Stimulated activated naive CD4-positive, alpha-beta T cell (primary cell): ENCODE measurements at regions not wholly inside any gene's neighbourhood (a gene's known extent, or its start where the extent isn't known, plus 50 kb on each side); places are given as distances from the start of the nearest gene placed in this dataset.

Experiments used
- DNase-seq, 6 experiments: peaks; one replicate each; lab custom pipeline; 2025; lab: John Stamatoyannopoulos, UW

DNA sequence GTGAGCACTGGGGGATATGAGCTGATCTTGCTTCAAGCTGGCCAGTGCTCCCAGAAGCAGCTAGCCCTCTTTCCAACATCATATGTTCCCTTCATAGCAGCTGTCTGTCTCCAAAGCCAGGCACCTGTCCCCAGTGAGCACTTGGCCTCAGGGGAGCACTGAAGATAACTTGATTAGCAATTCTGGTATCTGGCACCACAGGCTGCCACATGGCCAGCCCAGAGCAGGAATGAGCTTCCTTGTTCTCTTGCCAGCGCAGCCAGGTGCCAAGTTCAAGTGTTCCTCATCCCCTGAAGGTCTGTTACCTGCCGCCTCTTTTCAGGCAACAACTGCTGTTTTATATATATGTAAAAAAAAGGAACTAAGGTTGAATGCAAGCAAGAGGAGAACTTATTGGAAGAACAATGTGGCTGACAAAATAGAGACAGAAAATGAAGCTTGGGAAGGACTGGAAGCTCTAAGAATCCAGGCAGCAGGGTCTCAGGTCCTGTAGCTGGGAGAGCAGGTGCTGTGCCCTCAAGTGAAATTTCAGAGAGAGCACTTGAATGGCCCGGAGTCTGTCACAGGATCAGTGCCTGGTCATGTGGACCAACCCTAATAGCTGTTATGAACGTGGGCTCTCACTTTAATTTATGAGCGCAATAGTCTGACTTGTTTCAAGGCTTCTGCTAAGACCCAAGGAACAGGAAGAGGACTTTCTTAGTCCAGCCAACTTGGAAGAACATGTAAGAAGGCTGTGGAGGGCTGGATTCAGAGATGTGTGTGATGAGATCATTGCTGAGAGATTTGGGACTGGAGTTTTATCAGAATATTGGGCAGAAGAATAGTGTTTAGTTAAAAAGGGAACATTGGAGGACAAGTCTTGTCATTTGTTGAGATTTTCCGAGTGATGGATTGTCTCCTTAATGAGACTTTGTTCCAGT is 267.2 kb downstream of the GLRX3 start:
- DNase-seq: no peak

DNA sequence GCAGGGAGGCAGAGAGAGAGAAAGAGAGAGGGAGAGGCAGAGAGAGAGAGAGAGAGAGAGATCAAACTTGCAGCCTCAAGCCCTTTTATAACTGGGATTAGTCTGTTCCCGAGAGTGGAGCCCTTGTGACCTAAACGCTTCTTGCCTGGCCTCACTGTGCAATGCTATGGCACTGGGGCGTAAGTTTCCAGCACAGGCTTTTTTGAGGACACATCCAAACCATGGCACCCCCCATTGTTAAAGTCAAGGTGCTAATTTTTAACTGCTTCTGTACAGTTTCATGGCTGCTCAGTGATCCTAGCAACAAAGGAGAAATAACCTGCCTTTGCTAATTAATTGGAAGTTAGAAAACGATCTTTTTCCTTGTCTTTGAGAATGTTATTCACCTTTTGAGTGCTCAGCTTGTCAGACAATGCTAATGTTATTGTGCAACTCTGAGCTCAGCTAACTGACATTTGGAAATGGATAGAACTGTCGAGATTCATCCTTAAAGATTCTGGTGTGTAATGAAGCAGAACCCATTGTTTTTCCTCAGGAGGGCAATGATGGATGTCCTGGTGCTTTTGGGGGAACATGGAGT is 268.4 kb downstream of the GLRX3 start:
- DNase-seq: no peak

DNA sequence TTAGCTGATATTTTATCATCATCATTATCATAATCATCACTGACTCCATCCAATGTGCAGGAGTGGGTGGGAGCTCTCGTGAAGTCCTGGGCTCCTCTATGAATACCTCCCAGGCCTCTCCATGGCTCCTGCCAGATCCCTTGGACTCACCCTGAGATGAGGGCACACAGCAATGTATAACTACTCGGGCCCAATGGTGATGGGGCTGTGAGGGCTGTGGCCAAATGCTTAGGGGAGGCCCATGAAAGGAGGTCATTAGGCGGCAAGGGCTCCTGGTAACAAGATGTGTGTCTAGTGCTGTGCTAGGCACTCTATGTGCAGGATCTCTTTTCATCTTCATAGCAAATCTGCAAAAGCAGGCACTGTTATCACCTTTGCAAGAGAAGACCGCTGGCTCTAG is 270.9 kb downstream of the GLRX3 start:
- no peak for DNase-seq

DNA sequence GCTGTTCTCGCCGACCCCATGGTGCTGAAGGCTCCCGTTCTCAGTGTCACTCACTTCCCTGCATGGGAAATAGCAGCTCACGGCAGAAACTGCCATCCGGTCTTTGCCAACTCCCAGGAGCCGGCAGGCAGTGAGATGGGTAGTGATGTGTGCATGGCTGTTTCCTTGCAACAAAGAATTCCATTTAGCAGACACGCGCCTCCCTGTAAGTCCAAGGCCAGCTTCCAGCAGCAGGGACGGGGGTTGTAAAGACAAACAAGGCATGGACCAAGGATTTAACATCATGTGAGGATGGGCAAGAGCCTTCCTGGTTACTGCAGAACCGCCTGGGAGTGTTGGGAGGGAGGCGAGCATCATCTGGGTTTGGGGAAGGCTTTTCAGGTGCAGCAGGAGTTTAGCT is 273.1 kb downstream of the GLRX3 start:
- DNase-seq: no peak

DNA sequence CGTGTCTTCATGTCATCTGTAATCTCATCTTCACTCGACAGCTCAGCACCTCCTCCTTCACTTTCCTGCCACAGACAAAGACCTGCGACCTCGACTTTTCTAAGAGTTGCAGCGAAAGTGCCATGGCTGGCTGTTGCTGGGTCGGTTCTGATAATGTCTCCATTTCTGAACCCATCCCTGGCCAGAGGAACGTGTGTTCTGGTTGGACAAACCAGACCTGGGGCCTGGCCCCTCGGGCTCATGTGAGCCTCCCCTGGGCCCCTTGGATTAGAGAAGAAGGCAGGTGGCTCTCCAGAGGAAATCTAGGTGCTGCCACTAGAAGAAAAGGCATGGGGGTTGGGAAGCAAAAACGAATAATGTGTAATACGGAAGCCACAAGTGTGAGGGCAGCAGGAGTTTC is 273.7 kb downstream of the GLRX3 start:
- DNase-seq: no peak

DNA sequence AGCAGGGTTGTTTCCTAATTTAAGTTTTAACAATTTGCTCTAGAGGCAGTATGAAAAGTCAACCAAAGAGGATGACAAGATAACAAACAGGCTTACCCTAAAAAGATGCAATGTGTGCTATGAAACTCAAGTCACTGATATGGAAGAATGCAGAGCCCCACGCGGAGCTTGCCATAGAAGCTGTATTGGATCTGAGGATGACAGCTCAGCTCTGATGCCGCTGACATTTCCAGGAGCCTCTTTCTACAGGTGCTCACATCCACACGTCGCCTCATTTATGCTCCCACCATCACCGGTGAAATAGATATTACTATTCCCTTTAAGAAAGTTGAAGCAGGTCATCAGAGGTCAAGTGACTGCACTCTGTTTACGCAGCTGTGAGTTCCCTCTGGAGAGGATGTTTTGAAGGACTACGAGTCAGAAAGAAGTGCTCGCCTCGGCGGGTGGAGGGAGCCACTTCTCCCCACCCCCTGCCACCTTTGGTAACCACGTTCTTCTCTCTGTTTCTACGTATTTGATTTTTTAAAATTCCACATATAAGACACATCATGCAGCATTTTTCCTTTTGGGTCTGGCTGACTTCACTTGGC is 275.4 kb downstream of the GLRX3 start:
- no peak for DNase-seq

DNA sequence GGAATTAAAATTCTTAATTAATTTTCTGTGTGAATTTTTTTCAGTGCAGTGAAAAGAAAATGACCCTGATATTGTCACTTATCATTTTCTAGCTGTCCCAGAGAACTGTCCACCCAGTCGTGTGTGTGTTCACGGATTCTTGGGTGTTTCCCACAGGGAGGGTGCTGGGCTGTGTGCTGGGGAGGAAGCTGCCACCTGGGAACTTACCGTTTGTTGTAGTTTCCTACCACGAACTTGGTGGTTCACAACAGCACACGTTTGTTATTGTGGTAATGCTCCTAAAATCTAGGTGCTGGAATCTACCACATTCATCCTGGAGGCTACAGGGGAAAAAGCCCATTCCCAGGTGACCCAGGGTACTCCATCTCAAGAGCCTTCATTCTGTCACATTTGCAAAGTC is 276.1 kb downstream of the GLRX3 start:
- DNase-seq: no peak

DNA sequence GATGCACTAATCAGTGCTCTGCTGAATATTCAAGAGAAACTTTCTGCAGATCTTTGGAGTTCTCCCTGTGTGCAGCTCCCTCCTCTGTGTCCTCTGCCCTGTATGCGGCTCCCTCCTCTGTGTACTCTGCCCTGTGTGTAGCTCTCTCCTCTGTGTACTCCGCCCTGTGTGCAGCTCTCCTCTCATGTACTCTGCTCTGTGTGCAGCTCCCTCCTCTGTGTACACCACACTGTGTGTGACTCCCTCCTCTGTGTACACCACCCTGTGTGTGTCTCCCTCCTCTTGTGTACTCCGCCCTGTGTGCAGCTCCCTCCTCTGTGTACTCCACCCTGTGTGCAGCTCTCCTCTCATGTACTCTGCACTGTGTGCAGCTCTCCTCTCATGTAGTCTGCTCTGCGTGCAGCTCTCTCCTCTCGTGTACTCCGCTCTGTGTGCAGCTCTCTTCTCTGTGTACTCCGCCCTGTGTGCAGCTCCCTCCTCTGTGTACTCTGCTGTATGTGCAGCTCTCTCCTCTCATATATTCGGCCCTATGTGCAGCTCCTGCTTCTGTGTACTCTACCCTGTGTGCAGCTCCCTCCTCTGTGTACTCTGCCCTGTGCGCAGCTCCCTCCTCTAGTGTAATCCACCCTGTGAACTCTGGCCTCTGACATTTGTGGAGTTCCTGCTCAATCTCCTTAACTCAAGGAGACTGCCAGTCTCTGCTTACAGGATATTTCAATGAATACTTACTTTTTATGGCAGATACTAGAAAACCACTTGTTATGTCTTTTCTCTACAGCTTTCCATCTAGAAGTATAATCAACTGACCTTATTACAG is 280.4 kb downstream of the GLRX3 start:
- DNase-seq: no peak

DNA sequence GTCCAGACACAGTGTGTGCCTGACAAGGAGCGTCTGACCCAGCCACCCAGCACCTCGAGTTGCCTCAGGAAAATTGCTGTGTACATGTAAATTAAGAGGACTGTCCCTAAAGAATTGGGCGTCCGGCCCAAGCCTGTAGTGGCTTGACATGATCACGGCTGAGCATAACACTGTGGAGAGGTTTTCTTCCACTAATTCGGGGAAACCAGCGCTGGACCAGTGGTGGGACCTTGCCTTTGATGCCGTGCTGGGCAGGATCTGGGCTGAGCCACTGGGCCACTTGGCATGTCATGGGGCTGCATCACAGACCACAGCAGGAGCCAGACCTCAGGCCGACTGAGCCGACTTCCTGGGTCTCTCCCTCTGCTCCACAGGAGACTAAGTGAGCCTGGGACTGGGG is 282.5 kb downstream of the GLRX3 start:
- DNase-seq: no peak

DNA sequence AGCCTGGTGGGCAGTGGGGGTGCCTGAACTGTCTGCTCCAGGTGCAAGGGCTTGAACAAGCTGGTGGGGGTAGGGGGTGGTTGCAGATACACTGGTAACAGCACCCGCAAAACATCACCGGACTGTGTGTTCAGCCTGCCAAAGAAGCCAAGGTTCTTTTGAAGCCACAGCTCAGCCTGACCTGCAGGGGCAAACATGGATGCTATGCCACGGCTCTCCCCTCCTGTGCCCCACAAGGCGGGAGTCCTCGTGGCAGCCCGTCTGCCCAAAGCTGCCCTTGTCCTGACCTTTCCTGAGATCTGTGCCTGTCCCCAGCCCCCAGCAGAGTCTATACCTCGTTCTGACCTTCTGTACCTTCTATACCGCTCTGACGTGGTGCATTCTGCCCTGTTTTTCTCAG is 285.7 kb downstream of the GLRX3 start:
- no peak for DNase-seq

DNA sequence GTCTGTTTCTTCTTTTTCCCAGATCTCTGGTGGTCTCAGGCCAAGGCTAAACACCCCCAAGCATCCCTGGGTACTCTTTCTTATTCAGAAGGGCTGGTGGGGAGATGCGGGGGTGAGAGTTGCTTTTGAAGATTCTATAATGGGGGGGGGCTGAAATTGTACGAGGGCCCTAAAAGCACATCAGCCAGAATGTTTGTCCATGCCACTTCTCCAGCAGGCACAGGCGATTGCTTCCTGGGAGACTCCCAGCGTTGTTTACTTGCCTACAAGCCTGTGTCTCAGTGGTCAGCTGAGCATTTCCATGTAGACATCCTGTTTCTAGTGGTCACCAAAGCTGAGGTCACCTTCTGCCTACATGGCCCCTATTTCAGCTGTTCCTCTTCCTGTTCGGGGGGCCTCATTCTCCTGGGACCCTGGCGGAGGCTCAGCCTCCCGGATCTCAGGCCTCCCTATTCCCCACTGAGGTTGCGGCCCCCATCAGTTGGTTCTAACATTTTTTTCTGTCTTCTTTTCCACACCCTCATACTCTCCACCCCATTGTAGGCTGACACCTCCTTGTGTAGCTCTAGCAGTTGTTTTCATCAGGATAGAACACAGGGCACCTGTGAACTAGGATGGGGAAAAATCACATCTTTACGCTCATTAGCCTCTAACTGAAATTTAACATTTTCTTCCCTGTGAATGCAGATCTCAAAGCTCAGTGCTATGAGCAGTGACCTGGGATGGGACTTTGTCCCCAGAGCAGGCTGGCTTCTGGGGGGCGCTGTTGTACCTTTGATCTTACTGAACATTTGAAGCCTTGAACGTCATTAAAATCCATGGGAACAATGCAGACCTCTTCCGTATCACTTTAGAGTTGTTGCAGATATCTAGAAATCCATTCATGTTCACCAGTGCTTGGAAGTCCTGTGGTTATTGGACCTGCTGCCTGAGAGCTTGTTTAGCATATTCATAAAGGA is 286.5 kb downstream of the GLRX3 start:
- no peak for DNase-seq

DNA sequence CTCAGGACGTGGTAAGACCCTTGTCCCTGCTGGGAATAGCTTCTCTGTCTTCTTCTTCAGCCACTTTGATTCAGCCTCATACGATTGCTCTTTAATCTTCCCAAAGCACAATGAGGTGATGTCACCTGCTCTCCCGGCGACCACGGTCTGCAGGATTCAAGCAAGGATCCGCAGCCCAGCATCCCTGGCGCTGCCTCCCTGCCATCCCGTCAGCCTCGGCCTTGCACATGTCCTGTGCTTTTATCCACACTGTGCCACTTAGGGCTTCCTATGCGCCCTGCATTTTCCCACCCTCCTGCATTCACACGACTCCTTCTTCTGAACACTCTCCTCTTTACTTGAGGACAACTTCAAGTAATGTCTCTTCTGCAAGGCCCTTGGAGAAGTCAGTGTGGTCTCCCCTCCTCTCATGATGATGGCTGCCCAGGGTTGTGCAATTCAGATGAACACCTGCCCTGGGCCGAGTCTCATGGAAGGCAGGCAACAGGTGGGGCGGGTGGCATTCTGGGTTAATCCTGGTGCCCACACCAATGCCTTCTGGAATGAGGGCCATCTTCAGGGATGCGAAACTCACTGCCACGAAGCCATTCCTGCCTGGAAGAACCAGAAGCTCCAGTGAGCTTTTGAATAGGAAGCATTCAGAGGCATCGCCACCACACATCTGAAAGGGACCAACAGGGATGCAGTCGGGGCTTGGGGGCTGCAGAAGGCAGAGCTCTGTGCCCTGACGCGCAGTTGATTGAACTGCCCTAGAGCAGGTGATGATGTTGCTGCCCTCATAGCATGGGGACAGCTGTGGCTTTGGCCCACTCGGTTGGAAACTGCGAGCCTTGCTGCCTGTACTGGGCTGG is 287.5 kb downstream of the GLRX3 start:
- DNase-seq: no peak

DNA sequence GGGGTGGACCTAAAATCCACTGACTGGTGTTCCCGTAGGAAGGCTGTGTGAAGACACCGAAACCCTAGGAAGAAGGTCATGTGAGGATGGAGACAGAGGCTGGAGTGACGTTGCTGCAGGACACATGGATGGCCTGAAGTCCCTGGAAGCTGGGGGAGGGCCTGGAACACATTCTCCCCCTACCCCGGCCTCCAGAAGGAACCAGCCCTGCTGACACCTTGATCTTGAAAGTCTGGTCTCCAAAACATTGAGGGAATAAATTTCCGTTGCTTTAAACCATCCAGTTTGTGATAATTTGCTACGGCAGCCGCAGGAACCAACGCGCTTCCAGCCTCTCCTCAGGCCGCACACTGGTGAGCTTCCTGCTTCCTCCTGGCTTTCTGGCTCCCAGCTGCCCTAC is 288.2 kb downstream of the GLRX3 start:
- DNase-seq: no peak

DNA sequence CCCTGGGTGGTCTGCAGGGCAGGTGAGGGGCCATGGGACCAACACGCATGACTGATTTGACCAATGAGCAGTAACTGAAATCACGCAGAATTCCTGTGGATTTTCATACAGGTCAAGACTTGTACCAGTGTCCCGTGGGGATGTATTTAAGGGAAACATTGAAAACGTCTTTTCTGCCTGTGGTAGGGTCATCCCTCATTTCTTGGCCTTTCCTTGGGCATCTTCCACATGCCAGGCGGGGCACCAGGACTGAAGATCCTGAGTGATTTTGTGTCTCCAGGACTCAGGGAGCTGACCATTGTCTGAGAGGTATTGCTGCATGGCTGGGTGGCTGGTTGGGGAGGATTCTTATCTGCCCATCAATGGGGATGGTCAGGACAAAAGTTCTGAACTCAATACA is 289.0 kb downstream of the GLRX3 start:
- DNase-seq: no peak

DNA sequence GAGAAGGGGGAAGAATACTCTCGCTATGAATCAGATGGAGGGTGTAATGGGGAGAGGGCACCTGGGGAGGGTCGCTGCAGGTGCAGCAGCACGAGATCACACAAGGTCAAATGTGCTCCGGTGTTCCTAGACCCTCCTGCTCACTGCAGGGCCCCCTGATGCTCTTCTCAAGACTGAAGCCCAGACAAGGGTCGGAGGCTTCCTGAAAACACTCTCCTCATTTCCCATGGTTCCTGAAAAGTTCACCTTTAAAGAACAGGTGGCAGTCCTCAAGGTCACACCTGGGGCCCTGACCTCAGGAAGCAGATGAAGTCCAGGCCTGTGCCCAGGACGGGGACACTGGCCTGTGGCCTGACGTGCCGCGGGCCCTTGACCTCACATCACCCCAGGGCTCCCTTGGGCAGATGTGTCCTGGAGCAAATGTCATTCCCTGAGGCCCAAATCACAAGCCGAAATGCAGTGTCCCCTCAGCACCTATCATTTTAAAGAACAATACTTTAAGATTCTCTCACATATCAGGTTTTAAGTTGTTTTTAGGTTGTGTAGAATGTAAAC is 289.8 kb downstream of the GLRX3 start:
- DNase-seq: no peak

DNA sequence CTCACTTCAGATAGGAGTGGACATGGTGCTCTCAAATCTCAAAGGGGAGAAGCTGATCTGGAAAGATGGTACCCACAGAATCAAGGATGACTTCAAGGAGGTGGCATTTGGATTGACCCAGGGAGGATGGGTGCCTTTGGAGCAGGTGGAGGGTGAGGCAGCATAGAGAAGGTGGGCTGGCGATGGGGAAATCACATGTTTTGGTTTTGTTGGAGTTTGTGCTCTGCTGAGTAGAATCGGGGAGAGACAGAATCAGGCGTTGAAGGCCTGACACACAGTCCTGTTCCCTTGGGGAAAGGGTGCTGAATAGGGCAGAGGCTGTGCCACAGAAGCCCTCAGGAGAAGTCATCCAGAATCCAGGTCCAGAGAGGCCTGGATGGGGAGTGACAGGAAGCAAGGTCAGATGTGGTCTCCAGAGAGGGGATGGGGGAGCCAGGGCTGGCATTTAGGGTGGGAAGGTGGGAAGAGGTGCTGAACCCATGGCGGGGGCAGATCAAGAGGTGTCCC is 291.1 kb downstream of the GLRX3 start:
- no peak for DNase-seq

DNA sequence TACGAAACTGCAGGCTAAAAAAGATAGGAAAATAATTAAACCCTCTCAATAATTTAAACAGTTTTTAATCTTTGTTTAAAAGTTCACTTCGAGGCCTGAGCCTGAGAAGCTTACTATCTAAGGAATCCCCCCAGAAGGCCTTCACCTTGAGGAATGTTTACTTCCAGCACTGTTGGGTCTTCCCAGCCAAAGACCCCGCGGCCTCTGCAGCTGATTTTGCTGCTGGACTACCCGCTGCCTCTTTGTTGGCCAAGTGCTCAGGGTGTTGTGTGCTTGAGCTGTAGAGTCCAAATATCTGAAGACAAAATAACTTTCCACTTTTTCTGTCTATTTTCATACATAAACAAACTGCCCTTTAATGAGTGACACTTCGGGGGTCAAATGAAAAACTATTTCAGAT is 292.7 kb downstream of the GLRX3 start:
- DNase-seq: no peak

DNA sequence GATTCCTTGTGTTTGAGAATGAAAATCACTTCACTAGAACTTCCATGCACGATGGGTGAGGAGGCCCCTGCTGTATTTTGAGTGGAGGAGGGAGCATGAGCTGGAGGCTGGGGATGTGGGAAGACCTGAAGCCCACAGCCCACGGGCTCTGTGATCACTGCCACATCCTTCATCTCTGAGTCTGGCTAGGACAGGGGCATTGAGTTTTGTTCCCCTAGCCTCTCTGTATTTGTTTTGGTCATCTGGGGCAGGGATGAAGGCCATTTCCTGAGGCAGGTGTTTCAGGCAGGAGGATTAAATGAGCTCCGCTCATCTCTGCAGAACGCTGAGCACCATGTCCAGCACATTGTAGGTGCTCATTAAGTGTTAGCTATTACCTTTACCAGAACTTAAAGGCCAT is 293.6 kb downstream of the GLRX3 start:
- no peak for DNase-seq

DNA sequence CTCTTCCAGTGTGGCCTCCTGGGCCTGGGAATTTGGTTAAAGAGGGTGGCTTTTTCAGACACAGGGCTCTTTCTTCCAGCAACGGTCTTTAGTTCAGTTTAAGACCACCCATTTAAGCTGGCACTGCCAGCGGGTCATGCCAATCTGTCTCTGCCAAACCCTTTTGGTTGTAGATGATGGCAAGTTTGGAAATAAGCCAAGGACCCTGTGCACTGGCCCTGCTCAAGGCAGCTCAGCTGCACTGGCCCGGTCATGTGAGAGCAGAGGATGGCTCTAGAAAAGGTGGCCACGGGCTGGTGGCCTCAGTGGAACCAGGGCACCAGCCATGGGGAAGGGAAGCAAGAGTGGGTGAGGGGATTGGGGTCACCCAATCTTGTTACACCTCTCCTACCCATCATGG is 294.1 kb downstream of the GLRX3 start:
- no peak for DNase-seq
